ENCODE measurements at regions not wholly inside any gene's neighbourhood (a gene's known extent, or its start where the extent isn't known, plus 50 kb on each side); places are given as distances from the start of the nearest gene placed in this dataset.

DNA sequence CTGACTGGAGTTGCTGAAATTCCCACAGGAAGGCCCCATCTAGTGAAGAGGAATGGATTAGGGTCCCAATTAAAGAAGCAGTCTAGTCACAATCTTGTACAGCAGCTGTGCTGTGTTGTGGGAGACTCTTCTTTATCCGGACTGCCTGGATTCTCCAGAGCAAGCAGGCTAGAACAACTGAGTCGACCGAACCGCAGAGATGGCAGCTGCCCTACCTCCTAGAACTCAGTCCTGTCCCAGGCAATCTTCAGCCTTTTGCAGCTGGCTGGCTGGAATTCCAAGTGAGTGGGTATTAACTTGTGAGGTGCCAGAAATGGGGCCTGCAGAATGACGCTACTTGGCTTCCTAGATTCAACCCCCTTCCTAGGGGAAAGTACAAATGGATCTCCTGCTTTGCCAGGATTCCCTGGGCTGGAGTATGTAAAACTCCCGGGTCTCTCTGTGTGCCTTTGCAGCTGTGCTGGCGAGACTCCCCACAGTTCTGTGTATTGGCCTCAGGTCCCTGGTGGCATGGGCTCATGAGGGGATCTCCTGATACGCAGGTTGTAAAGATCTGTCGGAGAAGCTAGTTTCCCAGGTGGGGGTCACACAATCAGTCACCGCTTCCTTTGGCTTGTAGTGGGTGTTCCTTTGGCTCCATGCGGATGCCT is 1952.6 kb upstream of the LRRTM1 start:
- ATAC-seq (ENCODE audit: insufficient read depth, low read depth) (no peak), DNase-seq (no peak)
- no peak for TF ChIP-seq EZH2 (IDR thresholded peaks at IDR 0.05; ENCODE audit: borderline replicate concordance, low read depth, low read length, severe bottlenecking)
- TF ChIP-seq, protein P1, sequence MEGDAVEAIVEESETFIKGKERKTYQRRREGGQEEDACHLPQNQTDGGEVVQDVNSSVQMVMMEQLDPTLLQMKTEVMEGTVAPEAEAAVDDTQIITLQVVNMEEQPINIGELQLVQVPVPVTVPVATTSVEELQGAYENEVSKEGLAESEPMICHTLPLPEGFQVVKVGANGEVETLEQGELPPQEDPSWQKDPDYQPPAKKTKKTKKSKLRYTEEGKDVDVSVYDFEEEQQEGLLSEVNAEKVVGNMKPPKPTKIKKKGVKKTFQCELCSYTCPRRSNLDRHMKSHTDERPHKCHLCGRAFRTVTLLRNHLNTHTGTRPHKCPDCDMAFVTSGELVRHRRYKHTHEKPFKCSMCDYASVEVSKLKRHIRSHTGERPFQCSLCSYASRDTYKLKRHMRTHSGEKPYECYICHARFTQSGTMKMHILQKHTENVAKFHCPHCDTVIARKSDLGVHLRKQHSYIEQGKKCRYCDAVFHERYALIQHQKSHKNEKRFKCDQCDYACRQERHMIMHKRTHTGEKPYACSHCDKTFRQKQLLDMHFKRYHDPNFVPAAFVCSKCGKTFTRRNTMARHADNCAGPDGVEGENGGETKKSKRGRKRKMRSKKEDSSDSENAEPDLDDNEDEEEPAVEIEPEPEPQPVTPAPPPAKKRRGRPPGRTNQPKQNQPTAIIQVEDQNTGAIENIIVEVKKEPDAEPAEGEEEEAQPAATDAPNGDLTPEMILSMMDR (IDR thresholded peaks at IDR 0.05; ENCODE audit: borderline replicate concordance, extremely low read depth, low read length, poor library complexity, severe bottlenecking), result no peak
- Histone ChIP-seq H3K27ac (ENCODE audit: low read length) (no peak overlapping the region), H3K9ac (ENCODE audit: low read depth, low read length) (no peak overlapping the region), H3K36me3 (ENCODE audit: insufficient read depth, low read length) (no peaks in the 10 kb centered on the region), H2AFZ (ENCODE audit: low read depth, low read length) (no peak overlapping the region), H3K79me2 (ENCODE audit: insufficient read depth, low read length) (no peaks in the 10 kb centered on the region), H4K20me1 (ENCODE audit: insufficient read depth, low read length) (no peaks in the 10 kb centered on the region), H3K4me2 (ENCODE audit: insufficient read depth, low read length) (no peak overlapping the region), H3K9me3 (ENCODE audit: insufficient read depth, low read length, severe bottlenecking) (no peaks in the 10 kb centered on the region), H3K27me3 (ENCODE audit: insufficient read depth, low read length, poor library complexity) (no peaks in the 10 kb centered on the region), H3K4me1 (ENCODE audit: insufficient read depth, low read length) (no peaks in the 10 kb centered on the region), H3K4me3 (ENCODE audit: low read depth in 1 of 2, low read length in 2 of 2) (no peak overlapping the region)

DNA sequence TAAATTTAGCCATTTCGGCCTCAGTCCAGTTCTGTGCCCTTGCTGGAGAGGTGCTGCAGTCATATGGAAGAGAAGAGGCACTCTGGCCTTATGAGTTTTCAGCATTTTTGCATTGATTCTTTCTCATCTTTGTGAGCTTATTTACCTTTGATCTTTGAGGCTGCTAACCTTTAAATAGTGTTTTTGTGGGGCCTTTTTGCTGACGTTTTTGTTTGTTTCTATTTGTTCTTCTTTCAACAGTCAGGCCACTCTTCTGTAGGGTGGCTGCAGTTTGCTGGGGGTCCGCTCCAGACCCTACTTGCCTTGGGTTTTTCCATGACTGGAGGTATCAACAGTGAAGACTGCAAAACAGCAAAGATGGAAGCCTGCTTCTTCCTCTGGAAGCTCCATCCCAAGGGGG is 1951.7 kb upstream of the LRRTM1 start:
- Histone ChIP-seq H3K27ac (ENCODE audit: low read length) (no peak overlapping the region), H3K27me3 (ENCODE audit: insufficient read depth, low read length, poor library complexity) (no peaks in the 10 kb centered on the region), H3K4me1 (ENCODE audit: insufficient read depth, low read length) (no peaks in the 10 kb centered on the region), H3K4me2 (ENCODE audit: insufficient read depth, low read length) (no peak overlapping the region), H3K4me3 (ENCODE audit: low read depth in 1 of 2, low read length in 2 of 2) (no peak overlapping the region), H3K79me2 (ENCODE audit: insufficient read depth, low read length) (no peaks in the 10 kb centered on the region), H4K20me1 (ENCODE audit: insufficient read depth, low read length) (no peaks in the 10 kb centered on the region), H2AFZ (ENCODE audit: low read depth, low read length) (no peak overlapping the region), H3K9me3 (ENCODE audit: insufficient read depth, low read length, severe bottlenecking) (no peaks in the 10 kb centered on the region), H3K36me3 (ENCODE audit: insufficient read depth, low read length) (no peaks in the 10 kb centered on the region), H3K9ac (ENCODE audit: low read depth, low read length) (no peak overlapping the region)
- ATAC-seq (ENCODE audit: insufficient read depth, low read depth) (no peak), DNase-seq (no peak)
- TF ChIP-seq, protein P1 (IDR thresholded peaks at IDR 0.05; ENCODE audit: borderline replicate concordance, extremely low read depth, low read length, poor library complexity, severe bottlenecking), result no peak
- no peak for TF ChIP-seq EZH2 (IDR thresholded peaks at IDR 0.05; ENCODE audit: borderline replicate concordance, low read depth, low read length, severe bottlenecking)

DNA sequence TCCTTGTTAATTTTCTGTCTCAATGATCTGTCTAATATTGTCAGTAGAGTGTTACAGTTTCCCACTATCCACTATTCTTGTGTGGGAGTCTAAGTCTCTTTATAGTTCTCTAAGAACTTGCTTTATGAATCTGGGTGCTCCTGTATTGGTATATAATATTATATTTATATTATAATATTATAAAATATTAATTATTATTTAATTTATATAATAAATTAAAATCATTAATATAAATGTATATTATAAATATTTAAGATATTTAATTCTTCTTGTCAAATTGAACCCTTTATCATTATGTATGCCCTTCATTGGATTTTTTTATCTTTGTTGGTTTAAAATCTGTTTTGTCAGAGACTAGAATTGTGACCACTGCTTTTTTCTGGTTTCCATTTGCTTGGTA is 1950.2 kb upstream of the LRRTM1 start:
- no peaks in the 10 kb centered on the region for H4K20me1 ChIP-seq (ENCODE audit: insufficient read depth, low read length)
- TF ChIP-seq EZH2 (IDR thresholded peaks at IDR 0.05; ENCODE audit: borderline replicate concordance, low read depth, low read length, severe bottlenecking), result no peak
- TF ChIP-seq, protein P1 (IDR thresholded peaks at IDR 0.05; ENCODE audit: borderline replicate concordance, extremely low read depth, low read length, poor library complexity, severe bottlenecking), result no peak
- no peak for ATAC-seq (ENCODE audit: insufficient read depth, low read depth)

More for the DNA sequence above, 1950.2 kb upstream of the LRRTM1 start:
- Histone ChIP-seq H3K27ac (ENCODE audit: low read length) (no peak overlapping the region), H3K4me1 (ENCODE audit: insufficient read depth, low read length) (no peaks in the 10 kb centered on the region), H3K9ac (ENCODE audit: low read depth, low read length) (no peak overlapping the region), H3K79me2 (ENCODE audit: insufficient read depth, low read length) (no peaks in the 10 kb centered on the region), H3K4me3 (ENCODE audit: low read depth in 1 of 2, low read length in 2 of 2) (no peak overlapping the region), H2AFZ (ENCODE audit: low read depth, low read length) (no peak overlapping the region), H3K4me2 (ENCODE audit: insufficient read depth, low read length) (no peak overlapping the region), H3K27me3 (ENCODE audit: insufficient read depth, low read length, poor library complexity) (no peaks in the 10 kb centered on the region), H3K9me3 (ENCODE audit: insufficient read depth, low read length, severe bottlenecking) (no peaks in the 10 kb centered on the region), H3K36me3 (ENCODE audit: insufficient read depth, low read length) (no peaks in the 10 kb centered on the region)
- DNase-seq, result no peak
